SK-N-SH (cell line): ENCODE measurements at regions not wholly inside any gene's neighbourhood (a gene's known extent, or its start where the extent isn't known, plus 50 kb on each side); places are given as distances from the start of the nearest gene placed in this dataset.

Experiments used
- CTCF ChIA-PET: fragments of 300-600, 350-600 bp; formaldehyde crosslinking; extraction: SDS; loops from one replicate; lab custom pipeline; 2021; lab: Yijun Ruan, JAX
- POLR2A ChIA-PET: fragments of 350-600 bp; sonication (Branson Sonifier 250); formaldehyde crosslinking; extraction: SDS; loops from one replicate; lab custom pipeline; 2020; ENCODE audit warnings: antibody characterized with exemption, inconsistent platforms; lab: Yijun Ruan, JAX
- DNase-seq: peaks from one replicate; pipeline ENCODE4 v3.0.0; 2012
- H2AFZ ChIP-seq: fragments of 200-600 bp; sonication (generic); 2 replicates; pipeline ENCODE4 v1.8.1; 2016; ENCODE audit warnings: antibody characterized with exemption, mild to moderate bottlenecking, low read depth
- H3F3A ChIP-seq: fragments of 200-600 bp; sonication (generic); replicated peaks from 2 replicates; pipeline ENCODE3; 2016; ENCODE audit warnings: antibody characterized with exemption, mild to moderate bottlenecking; ENCODE audit not compliant: insufficient read depth
- H3K27ac ChIP-seq, 2 experiments: fragments of 200-500 bp in 1 of 2; fragments of 200-600 bp in 1 of 2; sonication (Bioruptor generic) in 1 of 2; sonication (generic), shearing (Covaris generic) in 1 of 2; 2 replicates each; pipeline versions ENCODE4 v1.5.1 to v1.6.1; 2014 to 2016; ENCODE audit warnings: low read depth in 2 of 2, inconsistent platforms in 1 of 2, low read length in 1 of 2, mild to moderate bottlenecking in 1 of 2, mixed read lengths in 1 of 2
- H3K27me3 ChIP-seq: fragments of 200-600 bp; sonication (generic), shearing (Covaris generic); 2 replicates; pipeline ENCODE4 v1.6.1; 2016; ENCODE audit warnings: mixed run types; ENCODE audit not compliant: insufficient read depth
- H3K36me3 ChIP-seq, 2 experiments: fragments of 200-500 bp in 1 of 2; fragments of 200-600 bp in 1 of 2; sonication (Bioruptor generic) in 1 of 2; sonication (generic) in 1 of 2; replicated peaks in 1 of 2; 2 replicates each; pipeline versions ENCODE3 to v1.5.1; 2014 to 2016; ENCODE audit warnings: low read length in 1 of 2, mild to moderate bottlenecking in 1 of 2; ENCODE audit not compliant: insufficient read depth in 2 of 2, control insufficient read depth in 1 of 2
- H3K4me1 ChIP-seq, 2 experiments: fragments of 200-500 bp in 1 of 2; fragments of 200-600 bp in 1 of 2; sonication (Bioruptor generic) in 1 of 2; sonication (generic), shearing (Covaris generic) in 1 of 2; 2 replicates each; pipeline versions ENCODE4 v1.5.1 to v1.6.1; 2014 to 2016; ENCODE audit warnings: low read depth in 1 of 2, low read length in 1 of 2, mixed run types in 1 of 2; ENCODE audit not compliant: insufficient read depth in 2 of 2, control insufficient read depth in 1 of 2
- H3K4me2 ChIP-seq: fragments of 200-600 bp; sonication (generic), shearing (Covaris generic); 2 replicates; pipeline ENCODE4 v1.6.1; 2017; ENCODE audit warnings: mixed run types
- H3K4me3 ChIP-seq, 2 experiments: fragments of 200-500 bp in 1 of 2; fragments of 200-600 bp in 1 of 2; sonication (Bioruptor generic) in 1 of 2; sonication (generic), shearing (Covaris generic) in 1 of 2; 2 replicates each; pipeline versions ENCODE4 v1.5.1 to v1.8.1; 2014 to 2016; ENCODE audit warnings: low read depth in 2 of 2, inconsistent platforms in 1 of 2, low read length in 1 of 2, mild to moderate bottlenecking in 1 of 2, mixed read lengths in 1 of 2, moderate library complexity in 1 of 2
- H3K79me2 ChIP-seq: fragments of 200-600 bp; sonication (generic); 2 replicates; pipeline ENCODE4 v1.8.1; 2017; ENCODE audit warnings: mild to moderate bottlenecking; ENCODE audit not compliant: insufficient read depth
- H3K9ac ChIP-seq: fragments of 200-600 bp; sonication (generic); 2 replicates; pipeline ENCODE4 v1.6.1; 2017; ENCODE audit warnings: mixed run types
- H3K9me2 ChIP-seq: fragments of 200-600 bp; sonication (generic); 2 replicates; pipeline ENCODE4 v1.6.1; 2017; ENCODE audit warnings: mixed run types
- H3K9me3 ChIP-seq: fragments of 200-600 bp; sonication (generic); 2 replicates; pipeline ENCODE4 v1.6.1; 2017; ENCODE audit warnings: mixed run types, mild to moderate bottlenecking, moderate library complexity
- H4K20me1 ChIP-seq: fragments of 200-600 bp; sonication (generic); 2 replicates; pipeline ENCODE4 v1.6.1; 2017; ENCODE audit warnings: mild to moderate bottlenecking, mixed run types; ENCODE audit not compliant: insufficient read depth
- CHD2 ChIP-seq: fragments of 150-350 bp; IDR thresholded peaks from 2 replicates; pipeline ENCODE4 v1.6.1; 2018; ENCODE audit warnings: low read length; ENCODE audit not compliant: partially characterized antibody
- ELF1 ChIP-seq: IDR thresholded peaks from 2 replicates; pipeline ENCODE4 v1.4.0; 2012
- EZH2phosphoT487 ChIP-seq: fragments of 200-600 bp; sonication (generic); IDR thresholded peaks from 2 replicates; pipeline ENCODE4 v1.6.1; 2017; ENCODE audit warnings: low read depth, mixed run types, mild to moderate bottlenecking, antibody characterized with exemption, moderate library complexity, borderline replicate concordance
- FOXJ3 ChIP-seq: sonication (generic); formaldehyde crosslinking; IDR thresholded peaks from 2 replicates; pipeline ENCODE4 v1.5.1; 2020; ENCODE audit warnings: mild to moderate bottlenecking, missing genetic modification reagents
- FOXM1 ChIP-seq: IDR thresholded peaks from 2 replicates; pipeline ENCODE4 v1.4.0; 2012; ENCODE audit warnings: low read depth, mild to moderate bottlenecking
- GATA2 ChIP-seq: sonication (generic); formaldehyde crosslinking; IDR thresholded peaks from 2 replicates; pipeline ENCODE4 v1.5.0; 2020; ENCODE audit warnings: mild to moderate bottlenecking, missing genetic modification reagents
- MAX ChIP-seq: IDR thresholded peaks from 2 replicates; pipeline ENCODE4 v1.4.0; 2012; ENCODE audit warnings: low read depth
- MEF2A ChIP-seq: IDR thresholded peaks from 2 replicates; pipeline ENCODE4 v1.4.0; 2012; ENCODE audit warnings: low read depth, borderline replicate concordance
- NRF1 ChIP-seq: IDR thresholded peaks from 2 replicates; pipeline ENCODE4 v1.6.1; 2012; ENCODE audit warnings: low read depth, mild to moderate bottlenecking, low read length
- PBX3 ChIP-seq: IDR thresholded peaks from 2 replicates; pipeline ENCODE4; 2012
- POLR2AphosphoS5 ChIP-seq: IDR thresholded peaks from 2 replicates; pipeline ENCODE4 v1.6.1; 2012; ENCODE audit warnings: low read depth, low read length
- RAD21 ChIP-seq: IDR thresholded peaks from 2 replicates; pipeline ENCODE4 v1.6.1; 2012; ENCODE audit warnings: mild to moderate bottlenecking, low read length
- RXRA ChIP-seq: IDR thresholded peaks from 2 replicates; pipeline ENCODE4 v1.4.0; 2012; ENCODE audit warnings: low read depth, mild to moderate bottlenecking, borderline replicate concordance
- TAF1 ChIP-seq: IDR thresholded peaks from 2 replicates; pipeline ENCODE4 v1.6.1; 2012; ENCODE audit warnings: low read depth, mild to moderate bottlenecking, low read length, moderate library complexity, borderline replicate concordance
- USF1 ChIP-seq: IDR thresholded peaks from 2 replicates; pipeline ENCODE4 v1.4.0; 2012; ENCODE audit warnings: low read depth, borderline replicate concordance
- YY1 ChIP-seq: IDR thresholded peaks from 2 replicates; pipeline ENCODE4 v1.4.0; 2012; ENCODE audit warnings: low read depth, mild to moderate bottlenecking
- ZBTB33 ChIP-seq: IDR thresholded peaks from 2 replicates; pipeline ENCODE4 v1.4.0; 2012; ENCODE audit warnings: low read depth, borderline replicate concordance
- WGBS: methylation state at CpG from one replicate; pipeline ENCODE4 v1.1.6; 2017; ENCODE audit warnings: low lambda C conversion rate; 5-methylcytosine and 5-hydroxymethylcytosine counted together

- POLR2A ChIA-PET, result no interaction called here
- Histone ChIP-seq H3K79me2 (no peaks in the 10 kb centered on the region), H3K4me3 (no peak overlapping the region), H3F3A (no peaks in the 10 kb centered on the region), H3K9ac (no peak overlapping the region), H3K4me1 (no peaks in the 10 kb centered on the region), H3K4me2 (no peak overlapping the region), H4K20me1 (no peaks in the 10 kb centered on the region), H3K9me3 (no peaks in the 10 kb centered on the region; the same call in 1 of the 2 replicates), H2AFZ (no peak overlapping the region), H3K36me3 (no peaks in the 10 kb centered on the region), H3K27ac (no peak overlapping the region), H3K9me2 (no peaks in the 10 kb centered on the region), H3K27me3 (no peaks in the 10 kb centered on the region)
- 6% methylated on average over 2 of the region's 2 CpGs for WGBS
- no peak for DNase-seq
- CTCF ChIA-PET, result interaction anchor here (0.6 kb wide), 1 partner anchor 587 kb away, joined by 3 read pairs; no protein-coding TSS in a partner anchor
- TF ChIP-seq RAD21, result no peak
- no peak for TF ChIP-seq PBX3
- no peak for TF ChIP-seq ZBTB33
- TF ChIP-seq FOXM1, result no peak
- no peak for TF ChIP-seq CHD2
- no peak for TF ChIP-seq MEF2A
- TF ChIP-seq GATA2 (CRISPR knock-in tag), result no peak
- no peak for TF ChIP-seq NRF1
- no peak for TF ChIP-seq TAF1
- no peak for TF ChIP-seq FOXJ3 (CRISPR knock-in tag)
- TF ChIP-seq POLR2AphosphoS5, result no peak
- no peak for TF ChIP-seq YY1
Measured at GRCh38 chr3:83065851-83066460, 1304.5 kb upstream of the GBE1 start.

- Histone ChIP-seq H2AFZ (no peak overlapping the region), H3K4me2 (no peak overlapping the region), H3K9me2 (no peaks in the 10 kb centered on the region), H3K9me3 (no peaks in the 10 kb centered on the region), H3K9ac (no peak overlapping the region), H4K20me1 (no peaks in the 10 kb centered on the region), H3K4me1 (no peaks in the 10 kb centered on the region), H3F3A (no peaks in the 10 kb centered on the region), H3K27ac (no peak overlapping the region), H3K27me3 (no peaks in the 10 kb centered on the region), H3K79me2 (no peaks in the 10 kb centered on the region), H3K4me3 (no peak overlapping the region), H3K36me3 (no peaks in the 10 kb centered on the region)
- 28% methylated on average over 2 of the region's 2 CpGs for WGBS
- CTCF ChIA-PET, result no interaction called here
- TF ChIP-seq ELF1 (no peak), EZH2phosphoT487 (no peak), RXRA (no peak), USF1 (no peak), RAD21 (no peak), YY1 (no peak), MAX (no peak)
- no peak for DNase-seq
- POLR2A ChIA-PET, result no interaction called here
Measured at GRCh38 chr3:83063446-83063845, 1302.0 kb upstream of the GBE1 start.
